PC-3 (cell line): ENCODE measurements at regions not wholly inside any gene's neighbourhood (a gene's known extent, or its start where the extent isn't known, plus 50 kb on each side); places are given as distances from the start of the nearest gene placed in this dataset.

ENCODE experiments used
- ATAC-seq: fragments of 200-7000 bp; cut with Tn5 transposase; 2 replicates; pipeline ENCODE4 v1.9.1; 2020; ENCODE audit warnings: mild to moderate bottlenecking, moderate library complexity
- BruUV-seq: library from RNA; stranded (reverse); fragments of 400-500 nt; replicated peaks from 2 replicates; lab custom pipeline; 2021; lab: Mats Ljungman, UMichigan
- CTCF ChIA-PET: fragments of 300-600 bp; sonication (Branson Sonifier 250); formaldehyde crosslinking; loops from one replicate; lab custom pipeline; 2022; ENCODE audit warnings: antibody characterized with exemption; lab: Charles Lee
- POLR2A ChIA-PET: fragments of 300-600 bp; sonication (Branson Sonifier 250); formaldehyde crosslinking; loops from one replicate; lab custom pipeline; 2022; ENCODE audit warnings: antibody characterized with exemption; ENCODE audit not compliant: unreplicated experiment; lab: Charles Lee
- DNase-seq: peaks from one replicate; pipeline ENCODE4 v3.0.0-alpha.2; 2015
- H2AFZ ChIP-seq: fragments of 300-600 bp; sonication (generic); 2 replicates; pipeline ENCODE4 v1.6.0; 2016; ENCODE audit warnings: antibody characterized with exemption, low read length
- H3F3A ChIP-seq: fragments of 300-600 bp; sonication (generic); one replicate; pipeline ENCODE4 v1.6.0; 2017; ENCODE audit warnings: antibody characterized with exemption, low read length, control low read depth, mild to moderate bottlenecking; ENCODE audit not compliant: unreplicated experiment
- H3K27ac ChIP-seq: fragments of 300-600 bp; sonication (generic); 2 replicates; pipeline ENCODE4 v1.5.1; 2016; ENCODE audit warnings: mild to moderate bottlenecking, low read length
- H3K27me3 ChIP-seq: fragments of 300-600 bp; sonication (generic); 2 replicates; pipeline ENCODE4 v1.6.1; 2016; ENCODE audit warnings: low read length, mixed read lengths
- H3K36me3 ChIP-seq: fragments of 300-600 bp; sonication (generic); 2 replicates; pipeline ENCODE4 v1.6.1; 2016; ENCODE audit warnings: low read depth, mixed run types, low read length, mixed read lengths
- H3K4me1 ChIP-seq: fragments of 300-600 bp; sonication (generic); 2 replicates; pipeline ENCODE4 v1.5.1; 2016; ENCODE audit warnings: low read length; ENCODE audit not compliant: insufficient read depth
- H3K4me2 ChIP-seq: fragments of 300-600 bp; sonication (generic); 2 replicates; pipeline ENCODE4 v1.6.0; 2016; ENCODE audit warnings: low read length
- H3K4me3 ChIP-seq: fragments of 300-600 bp; sonication (generic); 2 replicates; pipeline ENCODE4 v1.5.1; 2016; ENCODE audit warnings: mild to moderate bottlenecking, low read length, mixed read lengths
- H3K79me2 ChIP-seq: fragments of 300-600 bp; sonication (generic); 2 replicates; pipeline ENCODE4 v1.6.1; 2017; ENCODE audit warnings: low read length, mixed read lengths
- H3K9ac ChIP-seq: fragments of 300-600 bp; sonication (generic); 2 replicates; pipeline ENCODE4 v1.6.0; 2016; ENCODE audit warnings: mild to moderate bottlenecking, low read length
- H3K9me2 ChIP-seq: fragments of 300-600 bp; sonication (generic); replicated peaks from 2 replicates; pipeline ENCODE4 v1.6.1; 2016; ENCODE audit warnings: mixed run types, low read length, mixed read lengths
- H3K9me3 ChIP-seq: fragments of 300-600 bp; sonication (generic); 2 replicates; pipeline ENCODE4 v1.6.1; 2016; ENCODE audit warnings: low read length, mixed read lengths
- H4K20me1 ChIP-seq: fragments of 300-600 bp; sonication (generic); 2 replicates; pipeline ENCODE4 v1.6.1; 2016; ENCODE audit warnings: low read length, mixed read lengths
- CTCF ChIP-seq: fragments of 300-600 bp; sonication (generic); conservative IDR thresholded peaks from 2 replicates; pipeline ENCODE4 v1.5.1; 2017; ENCODE audit warnings: antibody characterized with exemption, low read depth, mild to moderate bottlenecking, low read length
- EZH2 ChIP-seq: fragments of 300-600 bp; sonication (generic); IDR thresholded peaks from one replicate; pipeline ENCODE4 v1.6.1; 2017; ENCODE audit warnings: antibody characterized with exemption, mild to moderate bottlenecking, low read length; ENCODE audit not compliant: unreplicated experiment
- EZH2phosphoT487 ChIP-seq: fragments of 300-600 bp; sonication (generic); IDR thresholded peaks from 2 replicates; pipeline ENCODE4 v1.6.1; 2018; ENCODE audit warnings: mild to moderate bottlenecking, antibody characterized with exemption, low read length, borderline replicate concordance
- intact Hi-C: fragments of 100-400 bp; cut with micrococcal nuclease; formaldehyde crosslinking; loops from 2 replicates; pipeline ENCODE4 v1.9.0; 2023

GRCh38 chr17:13699261-13699660 is 97.5 kb upstream of the HS3ST3A1 start:
- POLR2A ChIA-PET: no interaction called here
- Histone ChIP-seq H3K9me2 (no peaks in the 10 kb centered on the region), H3K27ac (no peak overlapping the region), H3K4me3 (no peak overlapping the region), H2AFZ (no peak overlapping the region), H3K9me3 (no peaks in the 10 kb centered on the region), H3F3A (no peaks in the 10 kb centered on the region), H3K4me2 (no peak overlapping the region), H4K20me1 (no peaks in the 10 kb centered on the region), H3K9ac (no peak overlapping the region), H3K27me3 (no peaks in the 10 kb centered on the region), H3K79me2 (no peaks in the 10 kb centered on the region), H3K36me3 (no peaks in the 10 kb centered on the region), H3K4me1 (peaks cover 26% of the 10 kb centered on the region)
- no TSS peak for BruUV-seq
- DNase-seq (no peak), ATAC-seq (no peak)
- CTCF ChIA-PET: interaction anchor here (0.7 kb wide), 1 partner anchor 58 kb away, joined by 3 read pairs; no protein-coding TSS in a partner anchor
- intact Hi-C loops: no loop called here
- no peak for TF ChIP-seq EZH2
- TF ChIP-seq CTCF: no peak

- POLR2A ChIA-PET: no interaction called here
Observed at GRCh38 chr17:13702266-13702665, 100.5 kb upstream of the HS3ST3A1 start.

GRCh38 chr17:13704333-13704732 is 102.6 kb upstream of the HS3ST3A1 start:
- Histone ChIP-seq H3K4me1 (peaks cover 37% of the 10 kb centered on the region), H3K9me3 (no peaks in the 10 kb centered on the region), H3K4me3 (no peak overlapping the region), H3K36me3 (no peaks in the 10 kb centered on the region), H3K79me2 (no peaks in the 10 kb centered on the region), H3K9ac (no peak overlapping the region), H3K27me3 (no peaks in the 10 kb centered on the region), H3K27ac (peak overlapping the region; percentile 7), H2AFZ (peak overlapping the region; percentile 52), H3K4me2 (peak overlapping the region; percentile 32), H3F3A (no peaks in the 10 kb centered on the region), H3K9me2 (no peaks in the 10 kb centered on the region), H4K20me1 (no peaks in the 10 kb centered on the region)
- TF ChIP-seq EZH2phosphoT487: no peak
- TF ChIP-seq EZH2: no peak
- no peak for TF ChIP-seq CTCF
- BruUV-seq: no TSS peak
- DNase-seq (peak; percentile 75), ATAC-seq (no peak)
- intact Hi-C loops: no loop called here
- POLR2A ChIA-PET: no interaction called here
- CTCF ChIA-PET: interaction anchor here (0.5 kb wide), 1 partner anchor 35 kb away, joined by 4 read pairs; no protein-coding TSS in a partner anchor

More at GRCh38 chr17:13702266-13702665, 100.5 kb upstream of the HS3ST3A1 start:
- Histone ChIP-seq H3F3A (no peaks in the 10 kb centered on the region), H3K9me3 (no peaks in the 10 kb centered on the region), H3K79me2 (no peaks in the 10 kb centered on the region), H3K4me3 (no peak overlapping the region), H3K36me3 (no peaks in the 10 kb centered on the region), H3K4me1 (peaks cover 37% of the 10 kb centered on the region), H3K4me2 (peak overlapping the region; percentile 32), H3K9me2 (no peaks in the 10 kb centered on the region), H3K27ac (0 out of 2 replicates have a peak overlapping the region, but pooled peaks have one; percentile 12), H2AFZ (peak overlapping the region; percentile 66), H3K9ac (no peak overlapping the region), H4K20me1 (no peaks in the 10 kb centered on the region), H3K27me3 (no peaks in the 10 kb centered on the region)
- no TSS peak for BruUV-seq
- ATAC-seq (no peak), DNase-seq (peak; percentile 71)
- TF ChIP-seq EZH2 (no peak), EZH2phosphoT487 (no peak), CTCF (no peak)
- intact Hi-C loops: no loop called here
- CTCF ChIA-PET: no interaction called here
